ENCODE measurements at regions not wholly inside any gene's neighbourhood (a gene's known extent, or its start where the extent isn't known, plus 50 kb on each side); places are given as distances from the start of the nearest gene placed in this dataset.

DNA sequence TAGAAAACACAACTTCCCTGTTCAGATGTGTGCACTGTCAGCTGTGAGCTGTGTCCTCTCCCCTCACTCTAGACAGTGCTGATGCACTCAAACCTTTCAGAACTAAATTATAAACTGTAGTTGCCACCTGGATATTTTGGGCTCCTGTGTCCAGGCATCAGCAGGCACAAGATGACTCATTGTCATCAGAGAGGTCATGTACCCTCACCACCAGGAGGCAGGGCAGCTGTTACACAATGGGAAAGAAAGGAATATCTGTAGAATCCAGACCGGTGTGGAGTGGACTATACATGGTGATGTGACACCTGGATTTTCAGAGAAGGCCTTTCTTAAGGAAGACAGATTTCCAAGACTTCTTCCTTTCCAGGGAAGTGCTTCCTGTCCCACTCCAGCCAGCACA lies 854.4 kb upstream of the AGA start:
- no peaks in the 10 kb centered on the region for H3K27me3 ChIP-seq (replicated peaks; ENCODE audit: control insufficient read depth, insufficient read depth, low read length)
- no peak overlapping the region for H3K4me3 ChIP-seq (ENCODE audit: low read depth, low read length)
- H3K9me3 Mint-ChIP-seq (ENCODE audit: unreplicated experiment) = no peaks in the 10 kb centered on the region
- intact Hi-C loops (cut with micrococcal nuclease; ENCODE audit: unreplicated experiment) = no loop called here
- no peak for DNase-seq
- no peaks in the 10 kb centered on the region for H3K4me1 ChIP-seq
- ChIA-PET POLR2A (no interaction called here), CTCF (no interaction called here)
- peak in 1 of 2 experiments; percentile 1 for TF ChIP-seq CTCF (IDR thresholded peaks at IDR 0.05; ENCODE audit: insufficient read depth in 1 of 2, low read depth in 1 of 2, low read length in 1 of 2, severe bottlenecking in 1 of 2, unreplicated experiment in 1 of 2)
- H3K36me3 ChIP-seq (ENCODE audit: control insufficient read depth, insufficient read depth, low read length) = no peaks in the 10 kb centered on the region
- peaks cover 3% of the 10 kb centered on the region for H3K27me3 Mint-ChIP-seq (ENCODE audit: insufficient read depth, unreplicated experiment)
- H3K36me3 Mint-ChIP-seq (ENCODE audit: insufficient read depth, unreplicated experiment) = no peaks in the 10 kb centered on the region
- no peak overlapping the region for H3K27ac Mint-ChIP-seq (ENCODE audit: unreplicated experiment)
- H3K4me3 Mint-ChIP-seq (ENCODE audit: unreplicated experiment) = no peak overlapping the region
- H3K4me1 Mint-ChIP-seq (ENCODE audit: low read depth, unreplicated experiment) = no peaks in the 10 kb centered on the region
- H3K9me3 ChIP-seq = no peaks in the 10 kb centered on the region
- no TSS peak for BruUV-seq (replicated peaks)

DNA sequence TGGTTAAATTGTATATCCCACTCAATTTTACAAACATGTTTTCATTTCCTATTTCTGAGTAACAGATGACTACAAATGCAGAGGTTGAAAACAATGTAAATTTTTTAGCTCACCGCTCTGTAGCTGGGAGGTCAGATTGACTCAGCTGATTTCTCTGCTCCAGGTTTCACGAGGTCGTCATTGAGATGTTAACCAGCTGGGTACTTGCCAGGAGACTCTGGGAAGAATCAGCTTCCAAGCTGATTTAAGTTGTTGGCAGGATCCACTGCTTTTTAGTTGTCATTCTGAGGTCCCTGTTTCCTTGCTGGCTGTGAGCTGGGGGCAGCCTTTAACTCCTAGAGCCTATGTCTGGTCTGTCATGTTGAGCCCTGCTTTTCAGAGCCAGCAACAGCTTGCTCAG lies 864.3 kb upstream of the AGA start:
- CTCF ChIA-PET = no interaction called here
- POLR2A ChIA-PET = no interaction called here

GRCh38 chr4:178309890-178310289 lies 867.7 kb upstream of the AGA start:
- no peaks in the 10 kb centered on the region for H3K36me3 Mint-ChIP-seq (ENCODE audit: insufficient read depth, unreplicated experiment)
- Histone ChIP-seq H3K9me3 (no peaks in the 10 kb centered on the region), H3K27me3 (replicated peaks; ENCODE audit: control insufficient read depth, insufficient read depth, low read length) (no peaks in the 10 kb centered on the region), H3K36me3 (ENCODE audit: control insufficient read depth, insufficient read depth, low read length) (no peaks in the 10 kb centered on the region), H3K4me1 (no peaks in the 10 kb centered on the region), H3K4me3 (ENCODE audit: low read depth, low read length) (no peak overlapping the region)
- no TSS peak for BruUV-seq (replicated peaks)
- no peak for DNase-seq
- no peak overlapping the region for H3K27ac Mint-ChIP-seq (ENCODE audit: unreplicated experiment)
- intact Hi-C loops (cut with micrococcal nuclease; ENCODE audit: unreplicated experiment) = no loop called here
- CTCF ChIA-PET = no interaction called here
- no peaks in the 10 kb centered on the region for H3K4me1 Mint-ChIP-seq (ENCODE audit: low read depth, unreplicated experiment)
- no peak for TF ChIP-seq CTCF (IDR thresholded peaks at IDR 0.05; ENCODE audit: insufficient read depth in 1 of 2, low read depth in 1 of 2, low read length in 1 of 2, severe bottlenecking in 1 of 2, unreplicated experiment in 1 of 2)
- H3K4me3 Mint-ChIP-seq (ENCODE audit: unreplicated experiment) = no peak overlapping the region
- no peaks in the 10 kb centered on the region for H3K27me3 Mint-ChIP-seq (ENCODE audit: insufficient read depth, unreplicated experiment)
- H3K9me3 Mint-ChIP-seq (ENCODE audit: unreplicated experiment) = no peaks in the 10 kb centered on the region
- POLR2A ChIA-PET = no interaction called here

More for the DNA sequence above, 864.3 kb upstream of the AGA start:
- intact Hi-C loops (cut with micrococcal nuclease; ENCODE audit: unreplicated experiment) = no loop called here
- H3K4me1 Mint-ChIP-seq (ENCODE audit: low read depth, unreplicated experiment) = no peaks in the 10 kb centered on the region
- Histone ChIP-seq H3K4me3 (ENCODE audit: low read depth, low read length) (no peak overlapping the region), H3K4me1 (no peaks in the 10 kb centered on the region), H3K9me3 (no peaks in the 10 kb centered on the region), H3K36me3 (ENCODE audit: control insufficient read depth, insufficient read depth, low read length) (no peaks in the 10 kb centered on the region), H3K27me3 (replicated peaks; ENCODE audit: control insufficient read depth, insufficient read depth, low read length) (no peaks in the 10 kb centered on the region)
- no peaks in the 10 kb centered on the region for H3K9me3 Mint-ChIP-seq (ENCODE audit: unreplicated experiment)
- no TSS peak for BruUV-seq (replicated peaks)
- H3K4me3 Mint-ChIP-seq (ENCODE audit: unreplicated experiment) = no peak overlapping the region
- no peak for DNase-seq
- no peak overlapping the region for H3K27ac Mint-ChIP-seq (ENCODE audit: unreplicated experiment)
- no peaks in the 10 kb centered on the region for H3K36me3 Mint-ChIP-seq (ENCODE audit: insufficient read depth, unreplicated experiment)
- no peak for TF ChIP-seq CTCF (IDR thresholded peaks at IDR 0.05; ENCODE audit: insufficient read depth in 1 of 2, low read depth in 1 of 2, low read length in 1 of 2, severe bottlenecking in 1 of 2, unreplicated experiment in 1 of 2)
- peaks cover 2% of the 10 kb centered on the region for H3K27me3 Mint-ChIP-seq (ENCODE audit: insufficient read depth, unreplicated experiment)

Measured in Caco-2 (cell line).